ENCODE measurements at regions not wholly inside any gene's neighbourhood (a gene's known extent, or its start where the extent isn't known, plus 50 kb on each side); places are given as distances from the start of the nearest gene placed in this dataset.

GRCh38 chr7:116436305-116436826 lies 63.2 kb upstream of the CAV2 start:
- no peaks in the 10 kb centered on the region for H3K9me3 ChIP-seq
- TF ChIP-seq CTCF (IDR thresholded peaks at IDR 0.05) (no peak), POLR2A (IDR thresholded peaks at IDR 0.05) (no peak)
- H3K4me3 ChIP-seq (replicated peaks in 1 of 3) = no peak overlapping the region
- 75 to 76% methylated on average over 5 of the region's 5 CpGs for WGBS, 2 donors
- intact Hi-C loops (cut with DNase I) = no loop called here
- H3K4me1 ChIP-seq = peaks cover 0 to 6% of the 10 kb centered on the region in 2 donors
- no peaks in the 10 kb centered on the region for H3K27me3 ChIP-seq
- no peaks in the 10 kb centered on the region for H3K36me3 ChIP-seq
- H3K27ac ChIP-seq = no peak overlapping the region
- no peak for DNase-seq

GRCh38 chr7:116438267-116438666 lies 61.3 kb upstream of the CAV2 start:
- TF ChIP-seq CTCF (IDR thresholded peaks at IDR 0.05) (peak in 2 of 6 experiments; percentile 10 to 14), POLR2A (IDR thresholded peaks at IDR 0.05) (no peak)

GRCh38 chr7:116439005-116439404 lies 60.5 kb upstream of the CAV2 start:
- WGBS, 2 donors = 75 to 92% methylated on average over 1 of the region's 1 CpG
- no peak overlapping the region for H3K4me3 ChIP-seq (replicated peaks in 1 of 3)
- H3K9me3 ChIP-seq = no peaks in the 10 kb centered on the region
- no peak for DNase-seq
- H3K4me1 ChIP-seq = peaks cover 10 to 17% of the 10 kb centered on the region in 2 donors
- H3K27me3 ChIP-seq = no peaks in the 10 kb centered on the region
- no peak overlapping the region for H3K27ac ChIP-seq
- no peak for TF ChIP-seq CTCF (IDR thresholded peaks at IDR 0.05)
- no peak for TF ChIP-seq POLR2A (IDR thresholded peaks at IDR 0.05)
- intact Hi-C loops (cut with DNase I) = no loop called here
- no peaks in the 10 kb centered on the region for H3K36me3 ChIP-seq

More at GRCh38 chr7:116438267-116438666, 61.3 kb upstream of the CAV2 start:
- Histone ChIP-seq H3K9me3 (no peaks in the 10 kb centered on the region), H3K27me3 (no peaks in the 10 kb centered on the region), H3K36me3 (no peaks in the 10 kb centered on the region), H3K4me3 (replicated peaks in 1 of 3) (no peak overlapping the region), H3K27ac (no peak overlapping the region), H3K4me1 (peaks cover 6 to 13% of the 10 kb centered on the region in 2 donors)
- intact Hi-C loops (cut with DNase I) = no loop called here
- WGBS, 2 donors = 75 to 84% methylated on average over 2 of the region's 2 CpGs
- DNase-seq = no peak

- TF ChIP-seq CTCF (IDR thresholded peaks at IDR 0.05) = no peak
- no peak for TF ChIP-seq POLR2A (IDR thresholded peaks at IDR 0.05)
- no peaks in the 10 kb centered on the region for H3K27me3 ChIP-seq
- no peak overlapping the region for H3K4me3 ChIP-seq (replicated peaks in 1 of 3)
- no peak for DNase-seq
- H3K27ac ChIP-seq = peak overlapping the region in 1 of 3 donors; percentile 27
- H3K9me3 ChIP-seq = no peaks in the 10 kb centered on the region
- peaks cover 10 to 17% of the 10 kb centered on the region in 2 donors for H3K4me1 ChIP-seq
- H3K36me3 ChIP-seq = no peaks in the 10 kb centered on the region
- 66 to 86% methylated on average over 4 of the region's 4 CpGs for WGBS, 2 donors
- intact Hi-C loops (cut with DNase I) = no loop called here
These were observed 59.5 kb upstream of the CAV2 start for GRCh38 chr7:116439841-116440549.

GRCh38 chr7:116441534-116441933 lies 58.0 kb upstream of the CAV2 start:
- Histone ChIP-seq H3K27ac (peak overlapping the region; percentile 8 to 49 (median 39)), H3K4me3 (replicated peaks in 1 of 3) (no peak overlapping the region), H3K36me3 (no peaks in the 10 kb centered on the region), H3K4me1 (peaks cover 10 to 17% of the 10 kb centered on the region in 2 donors), H3K9me3 (no peaks in the 10 kb centered on the region), H3K27me3 (no peaks in the 10 kb centered on the region)
- no peak for TF ChIP-seq CTCF (IDR thresholded peaks at IDR 0.05)
- no peak for TF ChIP-seq POLR2A (IDR thresholded peaks at IDR 0.05)
- WGBS, 2 donors = 73 to 78% methylated on average over 4 of the region's 4 CpGs
- DNase-seq = no peak
- intact Hi-C loops (cut with DNase I) = no loop called here
